ENCODE measurements at regions not wholly inside any gene's neighbourhood (a gene's known extent, or its start where the extent isn't known, plus 50 kb on each side); places are given as distances from the start of the nearest gene placed in this dataset.

- TF ChIP-seq GATA2 (IDR thresholded peaks at IDR 0.05; ENCODE audit: low read depth, low read length): no peak
- TF ChIP-seq GATA3 (IDR thresholded peaks at IDR 0.05; ENCODE audit: low read depth, low read length): no peak
Measured at GRCh38 chr1:73784026-73784425, 413.9 kb downstream of the LRRIQ3 start.

Measured in SH-SY5Y (cell line).